B cell (primary cell): ENCODE measurements at regions not wholly inside any gene's neighbourhood (a gene's known extent, or its start where the extent isn't known, plus 50 kb on each side); places are given as distances from the start of the nearest gene placed in this dataset.

Source experiments
- ATAC-seq: fragments of 200-7000 bp; cut with Tn5 transposase; one replicate; pipeline ENCODE4 v1.10.0; 2021; ENCODE audit warnings: low read depth, mild to moderate bottlenecking, moderate number of reproducible peaks, moderate library complexity
- CTCF ChIA-PET: fragments of 350-600 bp; sonication (Branson Sonifier 250); formaldehyde crosslinking; loops from one replicate; lab custom pipeline; 2021; ENCODE audit warnings: antibody characterized with exemption, inconsistent platforms; lab: Charles Lee
- POLR2A ChIA-PET: fragments of 350-600 bp; sonication (Branson Sonifier 250); formaldehyde crosslinking; loops from one replicate; lab custom pipeline; 2021; ENCODE audit warnings: antibody characterized with exemption; lab: Charles Lee
- DNase-seq: peaks from one replicate; pipeline ENCODE4 v3.0.0; 2013
- H2AFZ ChIP-seq: 2 replicates; pipeline ENCODE4 v1.6.1; 2012; ENCODE audit warnings: mild to moderate bottlenecking, low read depth, low read length; ENCODE audit not compliant: insufficient read depth, poor library complexity, severe bottlenecking
- H3K27ac ChIP-seq, 2 donors: 1 replicate in 1 of 2; 2 replicates in 1 of 2; pipeline ENCODE4 v1.5.1; 2012 to 2013; ENCODE audit warnings: low read length in 2 of 2, mild to moderate bottlenecking in 2 of 2, moderate library complexity in 1 of 2
- H3K27me3 ChIP-seq, 4 experiments: fragments of 200-600 bp in 1 of 4; sonication (generic) in 1 of 4; replicated peaks in 1 of 4; 1 replicate in 2 of 4; 2 replicates in 2 of 4; pipeline versions ENCODE4 v1.6.1 to v1.7.0; 2013 to 2016; ENCODE audit warnings: low read length in 3 of 4, mild to moderate bottlenecking in 2 of 4, mixed read lengths in 1 of 4, moderate library complexity in 1 of 4; ENCODE audit not compliant: insufficient read depth in 4 of 4, control insufficient read depth in 3 of 4; ENCODE audit errors: control extremely low read depth in 1 of 4
- H3K36me3 ChIP-seq, 2 experiments: replicated peaks in 1 of 2; 1 replicate in 1 of 2; 2 replicates in 1 of 2; pipeline versions ENCODE4 v1.6.1 to v1.7.1; 2013; ENCODE audit warnings: low read length in 1 of 2; ENCODE audit not compliant: insufficient read depth in 2 of 2, control insufficient read depth in 1 of 2; ENCODE audit errors: control extremely low read depth in 1 of 2, extremely low read depth in 1 of 2
- H3K4me1 ChIP-seq, 2 donors: fragments of 200-600 bp in 1 of 2; sonication (generic) in 1 of 2; 1 replicate in 1 of 2; 2 replicates in 1 of 2; pipeline versions ENCODE4 v1.5.1 to v1.6.1; 2013 to 2017; ENCODE audit warnings: low read length in 2 of 2; ENCODE audit not compliant: control insufficient read depth in 2 of 2, insufficient read depth in 2 of 2
- H3K4me2 ChIP-seq: replicated peaks from 2 replicates; pipeline ENCODE3; 2012; ENCODE audit warnings: mild to moderate bottlenecking, low read depth, low read length; ENCODE audit not compliant: poor library complexity, severe bottlenecking
- H3K4me3 ChIP-seq, 5 experiments: fragments of 200-600 bp in 1 of 5; sonication (generic) in 1 of 5; 1 replicate in 3 of 5; 2 replicates in 2 of 5; pipeline versions ENCODE4 v1.5.1 to v1.7.0; 2011 to 2016; ENCODE audit warnings: low read length in 4 of 5, mild to moderate bottlenecking in 4 of 5, low read depth in 2 of 5, control low read depth in 1 of 5, moderate library complexity in 1 of 5; ENCODE audit not compliant: insufficient read depth in 1 of 5; ENCODE audit errors: control extremely low read depth in 1 of 5, extremely low read depth in 1 of 5
- H3K79me2 ChIP-seq: fragments of 200-600 bp; sonication (generic); one replicate; pipeline ENCODE4 v1.6.0; 2016; ENCODE audit warnings: low read length; ENCODE audit not compliant: control insufficient read depth, insufficient read depth
- H3K9ac ChIP-seq: fragments of 200-600 bp; sonication (generic); 2 replicates; pipeline ENCODE4 v1.6.1; 2017; ENCODE audit warnings: mild to moderate bottlenecking, low read length, moderate library complexity
- H3K9me3 ChIP-seq, 3 donors: one replicate each; pipeline versions ENCODE4 v1.6.1 to v1.7.1; 2013; ENCODE audit warnings: low read length in 2 of 3; ENCODE audit not compliant: control insufficient read depth in 2 of 3, insufficient read depth in 1 of 3; ENCODE audit errors: control extremely low read depth in 1 of 3
- H4K20me1 ChIP-seq: 2 replicates; pipeline ENCODE4 v1.6.0; 2012; ENCODE audit warnings: mild to moderate bottlenecking, low read length; ENCODE audit not compliant: insufficient read depth, control insufficient read depth, poor library complexity, severe bottlenecking
- H3K27ac Mint-ChIP-seq: one replicate; pipeline ENCODE4 v1.8.0; 2021; ENCODE audit warnings: mixed read lengths
- H3K27me3 Mint-ChIP-seq: one replicate; pipeline ENCODE4 v1.8.0; 2021; ENCODE audit warnings: mixed read lengths
- H3K4me1 Mint-ChIP-seq: one replicate; pipeline ENCODE4 v1.8.0; 2021; ENCODE audit warnings: mixed read lengths
- H3K4me3 Mint-ChIP-seq: one replicate; pipeline ENCODE4 v1.8.0; 2021; ENCODE audit warnings: mixed read lengths
- H3K9me3 Mint-ChIP-seq: one replicate; pipeline ENCODE4 v1.8.0; 2022; ENCODE audit warnings: mixed read lengths; ENCODE audit not compliant: insufficient read depth
- EZH2 ChIP-seq: IDR thresholded peaks from 2 replicates; pipeline ENCODE4 v1.6.1; 2012; ENCODE audit warnings: borderline replicate concordance, low read depth, mild to moderate bottlenecking, moderate library complexity, low read length; ENCODE audit not compliant: insufficient read depth, poor library complexity, severe bottlenecking
- WGBS: methylation state at CpG from one replicate; pipeline ENCODE4 v1.1.5; 2013; ENCODE audit warnings: missing lambda C conversion rate; ENCODE audit not compliant: insufficient coverage; 5-methylcytosine and 5-hydroxymethylcytosine counted together
- intact Hi-C: fragments of 100-400 bp; cut with micrococcal nuclease; formaldehyde crosslinking; loops from one replicate; pipeline ENCODE4 v1.10.0; 2022
- TF ChIP-seq, protein P1 (sequence below): fragments of 200-600 bp; IDR thresholded peaks from one replicate; pipeline ENCODE4 v1.8.0; 2022; ENCODE audit warnings: antibody characterized with exemption, mild to moderate bottlenecking

DNA sequence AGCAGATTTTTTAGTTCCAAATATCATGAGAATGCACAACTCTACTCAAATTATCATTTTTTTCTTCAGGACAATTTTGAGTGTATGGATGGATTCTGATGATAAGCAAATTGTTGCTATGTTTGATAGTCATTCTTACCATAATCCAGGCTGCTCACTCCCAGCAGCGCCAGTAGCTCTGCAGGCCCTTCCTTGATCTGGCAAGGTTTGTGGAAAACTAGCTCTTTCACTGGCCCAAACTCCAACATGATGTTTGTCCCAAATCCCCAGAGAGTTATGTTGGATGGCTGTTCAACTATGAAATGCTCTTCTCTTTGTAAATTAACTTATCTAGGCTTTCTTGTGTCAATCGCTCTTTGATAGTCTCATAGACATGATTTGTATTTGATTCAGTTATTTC is 933.7 kb downstream of the DNAJB9 start:
- peaks cover 4% of the 10 kb centered on the region for H3K9me3 Mint-ChIP-seq
- H3K4me2 ChIP-seq: no peak overlapping the region
- H3K36me3 ChIP-seq: no peaks in the 10 kb centered on the region
- H3K27ac Mint-ChIP-seq: no peak overlapping the region
- H2AFZ ChIP-seq: no peak overlapping the region
- intact Hi-C loops: no loop called here
- ATAC-seq: no peak
- H3K79me2 ChIP-seq: no peaks in the 10 kb centered on the region
- ChIA-PET POLR2A (no interaction called here), CTCF (no interaction called here)
- no CpG with 5 or more reads among the region's 2 CpGs for WGBS
- no peak overlapping the region for H3K4me3 Mint-ChIP-seq
- DNase-seq: no peak
- no peaks in the 10 kb centered on the region for H3K27me3 Mint-ChIP-seq
- no peak overlapping the region for H3K9ac ChIP-seq
- H3K4me1 ChIP-seq: no peaks in the 10 kb centered on the region
- H4K20me1 ChIP-seq: no peaks in the 10 kb centered on the region
- no peak overlapping the region for H3K27ac ChIP-seq
- no peaks in the 10 kb centered on the region for H3K4me1 Mint-ChIP-seq
- TF ChIP-seq, protein P1, sequence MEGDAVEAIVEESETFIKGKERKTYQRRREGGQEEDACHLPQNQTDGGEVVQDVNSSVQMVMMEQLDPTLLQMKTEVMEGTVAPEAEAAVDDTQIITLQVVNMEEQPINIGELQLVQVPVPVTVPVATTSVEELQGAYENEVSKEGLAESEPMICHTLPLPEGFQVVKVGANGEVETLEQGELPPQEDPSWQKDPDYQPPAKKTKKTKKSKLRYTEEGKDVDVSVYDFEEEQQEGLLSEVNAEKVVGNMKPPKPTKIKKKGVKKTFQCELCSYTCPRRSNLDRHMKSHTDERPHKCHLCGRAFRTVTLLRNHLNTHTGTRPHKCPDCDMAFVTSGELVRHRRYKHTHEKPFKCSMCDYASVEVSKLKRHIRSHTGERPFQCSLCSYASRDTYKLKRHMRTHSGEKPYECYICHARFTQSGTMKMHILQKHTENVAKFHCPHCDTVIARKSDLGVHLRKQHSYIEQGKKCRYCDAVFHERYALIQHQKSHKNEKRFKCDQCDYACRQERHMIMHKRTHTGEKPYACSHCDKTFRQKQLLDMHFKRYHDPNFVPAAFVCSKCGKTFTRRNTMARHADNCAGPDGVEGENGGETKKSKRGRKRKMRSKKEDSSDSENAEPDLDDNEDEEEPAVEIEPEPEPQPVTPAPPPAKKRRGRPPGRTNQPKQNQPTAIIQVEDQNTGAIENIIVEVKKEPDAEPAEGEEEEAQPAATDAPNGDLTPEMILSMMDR: no peak
- TF ChIP-seq EZH2: no peak
- peaks cover 0 to 4% (median 0%) of the 10 kb centered on the region in 3 donors for H3K9me3 ChIP-seq
- H3K27me3 ChIP-seq: no peaks in the 10 kb centered on the region
- H3K4me3 ChIP-seq: no peak overlapping the region

DNA sequence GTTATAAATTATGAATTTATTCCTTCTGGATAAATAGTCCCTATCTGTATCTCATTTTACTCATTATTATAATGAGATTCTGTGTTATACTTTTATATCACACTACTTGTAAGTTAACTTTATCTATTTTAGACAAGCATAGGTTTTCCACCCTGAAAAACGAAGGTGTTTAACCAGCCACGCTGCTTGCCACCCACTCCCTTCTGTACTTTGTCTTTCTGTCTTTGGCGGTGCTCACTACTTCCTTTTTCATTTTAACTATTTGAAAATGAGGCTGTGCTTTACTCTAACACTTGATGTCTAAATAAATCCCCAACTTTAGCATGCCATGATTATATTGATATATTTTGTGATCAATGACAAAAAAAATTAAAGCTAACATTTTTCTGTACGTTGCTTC is 952.9 kb downstream of the DNAJB9 start:
- ATAC-seq (no peak), DNase-seq (no peak)
- Histone ChIP-seq H3K79me2 (no peaks in the 10 kb centered on the region), H3K27ac (no peak overlapping the region), H2AFZ (no peak overlapping the region), H3K4me1 (no peaks in the 10 kb centered on the region), H3K9ac (no peak overlapping the region), H3K9me3 (no peaks in the 10 kb centered on the region), H3K27me3 (no peaks in the 10 kb centered on the region), H3K36me3 (no peaks in the 10 kb centered on the region), H3K4me3 (no peak overlapping the region), H4K20me1 (no peaks in the 10 kb centered on the region), H3K4me2 (no peak overlapping the region)
- ChIA-PET POLR2A (no interaction called here), CTCF (no interaction called here)
- no peak for TF ChIP-seq EZH2
- TF ChIP-seq, protein P1: no peak
- WGBS: no CpG with 5 or more reads among the region's 4 CpGs
- no peak overlapping the region for H3K27ac Mint-ChIP-seq
- no peaks in the 10 kb centered on the region for H3K9me3 Mint-ChIP-seq
- no peak overlapping the region for H3K4me3 Mint-ChIP-seq
- intact Hi-C loops: no loop called here
- H3K27me3 Mint-ChIP-seq: no peaks in the 10 kb centered on the region
- H3K4me1 Mint-ChIP-seq: no peaks in the 10 kb centered on the region
